Stomach (tissue), 8 donors: ENCODE measurements at regions not wholly inside any gene's neighbourhood (a gene's known extent, or its start where the extent isn't known, plus 50 kb on each side); places are given as distances from the start of the nearest gene placed in this dataset.

Experiments
- DNase-seq, 2 donors: peaks; one replicate each; pipeline versions ENCODE4 v3.0.0 to v3.0.0-alpha.2; 2013 to 2019
- H3K27ac ChIP-seq, 5 donors: fragments of 200-600 bp in 4 of 5; sonication (generic) in 4 of 5; one replicate each; pipeline ENCODE4 v1.5.1; 2013 to 2019; ENCODE audit warnings: mild to moderate bottlenecking in 1 of 5, moderate library complexity in 1 of 5
- H3K27me3 ChIP-seq, 3 donors: fragments of 200-600 bp; sonication (generic); one replicate each; pipeline ENCODE4 v1.5.1; 2017 to 2019; ENCODE audit warnings: mixed run types in 1 of 3
- H3K36me3 ChIP-seq, 4 donors: fragments of 200-600 bp; sonication (generic); 1 replicate in 3 of 4; 2 replicates in 1 of 4; pipeline ENCODE4 v1.5.1; 2016 to 2019
- H3K4me1 ChIP-seq, 4 donors: fragments of 200-600 bp; sonication (generic); one replicate each; pipeline ENCODE4 v1.5.1; 2016 to 2019
- H3K4me3 ChIP-seq, 4 donors: fragments of 200-600 bp; sonication (generic) in 3 of 4; one replicate each; pipeline ENCODE4 v1.5.1; 2016 to 2019; ENCODE audit warnings: mild to moderate bottlenecking in 1 of 4
- H3K9me3 ChIP-seq, 4 donors: fragments of 200-600 bp; sonication (generic); one replicate each; pipeline ENCODE4 v1.5.1; 2016 to 2019
- EP300 ChIP-seq: sonication (generic); formaldehyde crosslinking; IDR thresholded peaks from one replicate; pipeline ENCODE4 v1.6.1; 2017; ENCODE audit warnings: antibody characterized with exemption
- POLR2A ChIP-seq, 4 donors: fragments of 450-650 bp; IDR thresholded peaks; one replicate each; pipeline ENCODE4 v1.6.1; 2016; ENCODE audit warnings: antibody characterized with exemption in 4 of 4, control low read depth in 2 of 4, mild to moderate bottlenecking in 1 of 4, moderate library complexity in 1 of 4
- POLR2AphosphoS5 ChIP-seq, 3 donors: sonication (generic); formaldehyde crosslinking; IDR thresholded peaks; one replicate each; pipeline ENCODE4 v1.6.1; 2016; ENCODE audit warnings: antibody characterized with exemption in 3 of 3
- WGBS, 5 donors: extraction: QIAGEN DNeasy Blood & Tissue Kit in 3 of 5; methylation state at CpG; one replicate each; pipeline versions ENCODE4 v1.1.5 to v1.1.7; 2013 to 2018; 5-methylcytosine and 5-hydroxymethylcytosine counted together
- intact Hi-C: fragments of 100-400 bp; cut with DNase I; formaldehyde crosslinking; loops from one replicate; pipeline ENCODE4 v1.15.1; 2023; ENCODE audit warnings: low total_unique reads
- TF ChIP-seq, protein P1 (sequence below), 7 experiments: fragments of 450-650 bp in 4 of 7; fragments of 200-600 bp in 3 of 7; sonication (generic) in 3 of 7; IDR thresholded peaks; one replicate each; pipeline ENCODE4 v1.5.1; 2016 to 2019; ENCODE audit warnings: antibody characterized with exemption in 7 of 7, control low read depth in 2 of 7, mild to moderate bottlenecking in 1 of 7
- donor health status: healthy with polysubstance abuse.
- donor health status: Bipolar disorder and iron deficiency.
- donor health status: healthy.

DNA sequence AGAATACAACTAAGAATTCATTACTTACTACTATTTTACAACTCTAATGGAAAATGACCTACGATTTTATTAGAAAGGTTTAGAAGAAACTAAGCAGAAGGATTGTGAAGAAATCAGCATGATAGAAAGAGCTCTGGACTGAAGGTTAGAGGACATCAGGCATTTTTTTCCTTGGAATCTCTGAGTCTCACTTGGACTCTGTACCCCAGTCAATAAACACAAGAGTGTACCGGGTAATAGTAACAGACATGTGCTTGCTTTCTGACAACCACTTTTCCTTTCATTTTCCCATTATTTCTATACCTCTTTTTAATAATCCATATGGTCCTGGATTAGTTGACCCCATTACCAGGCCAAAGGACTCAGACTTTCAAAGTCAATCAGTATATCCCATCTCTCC lies 1240.9 kb upstream of the LRRTM3 start:
- H3K27ac ChIP-seq: no peak overlapping the region
- DNase-seq: peak in 1 of 2 donors; percentile 1
- H3K9me3 ChIP-seq: no peaks in the 10 kb centered on the region
- no peaks in the 10 kb centered on the region for H3K4me1 ChIP-seq
- TF ChIP-seq POLR2A (IDR thresholded peaks at IDR 0.05): no peak
- TF ChIP-seq EP300: no peak
- TF ChIP-seq, protein P1, sequence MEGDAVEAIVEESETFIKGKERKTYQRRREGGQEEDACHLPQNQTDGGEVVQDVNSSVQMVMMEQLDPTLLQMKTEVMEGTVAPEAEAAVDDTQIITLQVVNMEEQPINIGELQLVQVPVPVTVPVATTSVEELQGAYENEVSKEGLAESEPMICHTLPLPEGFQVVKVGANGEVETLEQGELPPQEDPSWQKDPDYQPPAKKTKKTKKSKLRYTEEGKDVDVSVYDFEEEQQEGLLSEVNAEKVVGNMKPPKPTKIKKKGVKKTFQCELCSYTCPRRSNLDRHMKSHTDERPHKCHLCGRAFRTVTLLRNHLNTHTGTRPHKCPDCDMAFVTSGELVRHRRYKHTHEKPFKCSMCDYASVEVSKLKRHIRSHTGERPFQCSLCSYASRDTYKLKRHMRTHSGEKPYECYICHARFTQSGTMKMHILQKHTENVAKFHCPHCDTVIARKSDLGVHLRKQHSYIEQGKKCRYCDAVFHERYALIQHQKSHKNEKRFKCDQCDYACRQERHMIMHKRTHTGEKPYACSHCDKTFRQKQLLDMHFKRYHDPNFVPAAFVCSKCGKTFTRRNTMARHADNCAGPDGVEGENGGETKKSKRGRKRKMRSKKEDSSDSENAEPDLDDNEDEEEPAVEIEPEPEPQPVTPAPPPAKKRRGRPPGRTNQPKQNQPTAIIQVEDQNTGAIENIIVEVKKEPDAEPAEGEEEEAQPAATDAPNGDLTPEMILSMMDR (IDR thresholded peaks at IDR 0.05): no peak
- TF ChIP-seq POLR2AphosphoS5 (IDR thresholded peaks at IDR 0.05): no peak
- intact Hi-C loops: no loop called here
- H3K4me3 ChIP-seq: no peak overlapping the region
- WGBS, 5 donors: 84 to 96% (median 93%) methylated on average over 2 of the region's 2 CpGs
- no peaks in the 10 kb centered on the region for H3K27me3 ChIP-seq
- H3K36me3 ChIP-seq: no peaks in the 10 kb centered on the region

DNA sequence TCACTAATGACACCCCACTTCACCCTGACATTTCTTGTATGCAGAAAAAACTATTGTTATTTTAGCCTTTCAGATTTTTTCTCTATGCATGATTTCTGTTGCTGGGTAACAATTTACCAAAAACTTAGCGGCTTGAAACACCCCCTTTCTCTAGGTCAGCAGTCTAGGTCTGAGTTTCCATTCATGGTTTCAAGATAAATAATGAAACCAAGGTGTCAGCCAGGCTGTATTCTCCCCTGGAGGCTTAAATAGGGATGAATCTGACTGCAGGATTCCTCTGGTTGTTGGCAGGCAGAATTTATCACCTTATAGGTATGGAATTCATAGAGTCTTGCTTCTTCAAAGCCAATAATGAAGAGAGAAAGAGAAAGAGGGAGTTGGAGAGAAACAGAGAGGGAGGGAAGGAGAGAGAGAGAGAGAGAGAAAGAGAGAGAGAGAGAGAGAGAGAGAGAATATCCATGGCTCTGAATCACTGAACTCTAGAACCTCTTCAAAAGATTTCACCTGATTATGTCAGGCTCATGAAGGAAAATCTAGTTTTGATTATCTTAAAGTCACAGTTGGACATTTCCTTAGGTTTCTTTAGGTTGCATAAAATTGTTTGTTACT lies 1224.6 kb upstream of the LRRTM3 start:
- H3K27ac ChIP-seq: no peak overlapping the region
- no peak for DNase-seq
- intact Hi-C loops: no loop called here
- 83 to 95% (median 85%) methylated on average over 1 of the region's 1 CpG for WGBS, 5 donors
- no peak for TF ChIP-seq POLR2A (IDR thresholded peaks at IDR 0.05)
- H3K9me3 ChIP-seq: no peaks in the 10 kb centered on the region
- no peak overlapping the region for H3K4me3 ChIP-seq
- no peaks in the 10 kb centered on the region for H3K27me3 ChIP-seq
- no peaks in the 10 kb centered on the region for H3K4me1 ChIP-seq
- H3K36me3 ChIP-seq: no peaks in the 10 kb centered on the region

DNA sequence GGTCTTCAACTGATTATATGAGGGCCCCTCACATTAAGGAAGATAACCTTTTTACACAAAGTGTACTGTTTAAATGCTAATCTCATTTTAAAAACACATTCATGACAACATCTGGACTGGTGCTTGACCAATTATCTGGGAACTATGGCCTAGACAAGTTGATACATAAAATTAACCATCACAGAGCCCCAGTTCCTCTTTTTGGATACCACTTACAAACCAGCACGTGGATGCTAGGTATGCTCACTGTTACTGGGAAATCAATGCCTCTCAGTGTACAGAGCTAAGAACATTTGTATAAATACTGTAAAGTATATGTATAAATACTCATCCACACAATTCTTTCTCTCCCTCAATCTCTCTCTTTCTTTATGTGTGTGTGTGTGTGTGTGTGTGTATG lies 1217.8 kb upstream of the LRRTM3 start:
- no peaks in the 10 kb centered on the region for H3K36me3 ChIP-seq
- TF ChIP-seq, protein P1 (IDR thresholded peaks at IDR 0.05): no peak
- TF ChIP-seq POLR2AphosphoS5 (IDR thresholded peaks at IDR 0.05) (no peak), EP300 (no peak), POLR2A (IDR thresholded peaks at IDR 0.05) (no peak)
- 0 to 71% (median 32%) methylated on average over 1 of the region's 1 CpG for WGBS, 5 donors
- intact Hi-C loops: no loop called here
- no peak overlapping the region for H3K27ac ChIP-seq
- H3K4me3 ChIP-seq: no peak overlapping the region
- H3K9me3 ChIP-seq: no peaks in the 10 kb centered on the region
- DNase-seq: no peak
- H3K27me3 ChIP-seq: no peaks in the 10 kb centered on the region
- no peaks in the 10 kb centered on the region for H3K4me1 ChIP-seq

DNA sequence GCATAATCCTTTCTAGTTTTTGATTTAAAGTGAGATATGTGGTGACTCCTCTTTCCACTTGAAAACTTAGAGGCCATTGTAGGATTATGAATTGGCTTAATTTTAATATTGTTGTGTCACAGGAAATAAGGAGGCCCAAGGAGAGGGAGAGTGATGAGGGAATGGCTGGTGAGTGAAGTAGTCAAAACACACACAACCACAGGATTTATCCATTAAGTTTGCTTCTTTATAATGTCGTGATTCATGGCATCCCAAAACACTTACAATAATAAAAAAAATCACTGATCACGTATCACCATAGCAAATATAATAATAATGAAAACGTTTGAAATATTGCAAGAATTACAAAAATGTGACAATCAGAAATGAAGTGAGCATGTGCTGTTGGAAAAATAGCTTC lies 1215.5 kb upstream of the LRRTM3 start:
- Histone ChIP-seq H3K4me1 (no peaks in the 10 kb centered on the region), H3K9me3 (no peaks in the 10 kb centered on the region), H3K4me3 (no peak overlapping the region), H3K27me3 (no peaks in the 10 kb centered on the region), H3K27ac (no peak overlapping the region), H3K36me3 (no peaks in the 10 kb centered on the region)
- TF ChIP-seq POLR2AphosphoS5 (IDR thresholded peaks at IDR 0.05) (no peak), POLR2A (IDR thresholded peaks at IDR 0.05) (no peak), EP300 (no peak)
- TF ChIP-seq, protein P1 (IDR thresholded peaks at IDR 0.05): no peak
- 79 to 89% (median 84%) methylated on average over 3 of the region's 3 CpGs for WGBS, 5 donors
- intact Hi-C loops: no loop called here
- DNase-seq: no peak

DNA sequence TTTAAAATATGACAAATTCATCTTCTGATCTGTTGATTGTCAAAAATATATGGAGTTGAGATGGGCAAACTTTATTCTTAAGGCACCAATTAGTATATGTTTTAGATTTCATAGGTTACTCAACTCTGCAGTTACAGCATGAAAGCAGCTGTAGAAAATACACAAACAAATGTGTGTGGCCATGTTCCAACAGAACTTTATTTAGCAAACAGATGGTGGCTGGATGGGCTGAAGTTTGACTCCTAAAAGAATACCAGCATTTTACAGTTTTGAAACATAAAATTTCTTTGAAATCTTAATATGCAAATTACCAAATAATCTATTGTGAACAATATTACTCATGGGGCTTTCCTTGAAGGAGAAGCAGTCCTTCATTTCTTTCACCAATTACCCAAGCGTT lies 1206.0 kb upstream of the LRRTM3 start:
- no peak overlapping the region for H3K27ac ChIP-seq
- DNase-seq: peak in 1 of 2 donors; percentile 18
- H3K27me3 ChIP-seq: no peaks in the 10 kb centered on the region
- intact Hi-C loops: no loop called here
- TF ChIP-seq, protein P1 (IDR thresholded peaks at IDR 0.05): no peak
- no peak for TF ChIP-seq EP300
- no peak for TF ChIP-seq POLR2A (IDR thresholded peaks at IDR 0.05)
- TF ChIP-seq POLR2AphosphoS5 (IDR thresholded peaks at IDR 0.05): no peak
- H3K9me3 ChIP-seq: no peaks in the 10 kb centered on the region
- no peak overlapping the region for H3K4me3 ChIP-seq
- WGBS, 5 donors: 54 to 80% (median 71%) methylated on average over 1 of the region's 1 CpG
- no peaks in the 10 kb centered on the region for H3K36me3 ChIP-seq
- no peaks in the 10 kb centered on the region for H3K4me1 ChIP-seq
